ENCODE measurements at regions not wholly inside any gene's neighbourhood (a gene's known extent, or its start where the extent isn't known, plus 50 kb on each side); places are given as distances from the start of the nearest gene placed in this dataset.

- TF ChIP-seq CBFB (CRISPR knock-in tag; IDR thresholded peaks at IDR 0.05; ENCODE audit: low read depth) (no peak), RELA (CRISPR knock-in tag; IDR thresholded peaks at IDR 0.05; ENCODE audit: borderline replicate concordance) (no peak), ZNF423 (CRISPR knock-in tag; IDR thresholded peaks at IDR 0.05) (no peak), JUN (CRISPR knock-in tag; IDR thresholded peaks at IDR 0.05) (no peak), FOXK1 (CRISPR knock-in tag; IDR thresholded peaks at IDR 0.05) (0 out of 2 replicates have a peak, but pooled peaks have one; percentile 19), NR1H2 (CRISPR knock-in tag; IDR thresholded peaks at IDR 0.05) (no peak), SMAD3 (CRISPR knock-in tag; IDR thresholded peaks at IDR 0.05; ENCODE audit: borderline replicate concordance) (no peak), KAT7 (CRISPR knock-in tag; IDR thresholded peaks at IDR 0.05; ENCODE audit: borderline replicate concordance) (peak; percentile 83), ETV6 (CRISPR knock-in tag; IDR thresholded peaks at IDR 0.05) (no peak), ZNF138 (CRISPR knock-in tag; conservative IDR thresholded peaks at IDR 0.05) (no peak), ESRRA (CRISPR knock-in tag; IDR thresholded peaks at IDR 0.05; ENCODE audit: borderline replicate concordance) (0 out of 2 replicates have a peak, but pooled peaks have one; percentile 58), NR2C2 (CRISPR knock-in tag; IDR thresholded peaks at IDR 0.05) (0 out of 2 replicates have a peak, but pooled peaks have one; percentile 31), NFE2L1 (CRISPR knock-in tag; IDR thresholded peaks at IDR 0.05) (no peak), HMGA2 (CRISPR knock-in tag; IDR thresholded peaks at IDR 0.05) (no peak), ATF1 (CRISPR knock-in tag; IDR thresholded peaks at IDR 0.05) (0 out of 2 replicates have a peak, but pooled peaks have one; percentile 40), PRRX2 (CRISPR knock-in tag; IDR thresholded peaks at IDR 0.05) (no peak), AR (CRISPR knock-in tag; IDR thresholded peaks at IDR 0.05) (no peak), ZNF317 (CRISPR knock-in tag; IDR thresholded peaks at IDR 0.05; ENCODE audit: borderline replicate concordance, low read depth) (no peak), OVOL2 (CRISPR knock-in tag; IDR thresholded peaks at IDR 0.05; ENCODE audit: borderline replicate concordance) (no peak), SP1 (CRISPR knock-in tag; conservative IDR thresholded peaks at IDR 0.05) (peak; percentile 74), TEAD1 (CRISPR knock-in tag; IDR thresholded peaks at IDR 0.05) (no peak), RORB (CRISPR knock-in tag; IDR thresholded peaks at IDR 0.05) (no peak), ZNF263 (CRISPR knock-in tag; IDR thresholded peaks at IDR 0.05; ENCODE audit: low read depth) (no peak), ZNF121 (CRISPR knock-in tag; IDR thresholded peaks at IDR 0.05) (no peak), USF1 (CRISPR knock-in tag; IDR thresholded peaks at IDR 0.05) (no peak), ZNF219 (CRISPR knock-in tag; IDR thresholded peaks at IDR 0.05; ENCODE audit: borderline replicate concordance) (no peak), MAX (CRISPR knock-in tag; IDR thresholded peaks at IDR 0.05) (peak; percentile 68; the same call in 1 of the 2 replicates), MYBL2 (CRISPR knock-in tag; IDR thresholded peaks at IDR 0.05) (no peak), PRDM15 (CRISPR knock-in tag; IDR thresholded peaks at IDR 0.05) (no peak), ZNF232 (CRISPR knock-in tag; IDR thresholded peaks at IDR 0.05) (no peak)
- TF ChIP-seq, protein P1, sequence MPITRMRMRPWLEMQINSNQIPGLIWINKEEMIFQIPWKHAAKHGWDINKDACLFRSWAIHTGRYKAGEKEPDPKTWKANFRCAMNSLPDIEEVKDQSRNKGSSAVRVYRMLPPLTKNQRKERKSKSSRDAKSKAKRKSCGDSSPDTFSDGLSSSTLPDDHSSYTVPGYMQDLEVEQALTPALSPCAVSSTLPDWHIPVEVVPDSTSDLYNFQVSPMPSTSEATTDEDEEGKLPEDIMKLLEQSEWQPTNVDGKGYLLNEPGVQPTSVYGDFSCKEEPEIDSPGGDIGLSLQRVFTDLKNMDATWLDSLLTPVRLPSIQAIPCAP (CRISPR knock-in tag; IDR thresholded peaks at IDR 0.05), result no peak
- TF ChIP-seq, protein P2, sequence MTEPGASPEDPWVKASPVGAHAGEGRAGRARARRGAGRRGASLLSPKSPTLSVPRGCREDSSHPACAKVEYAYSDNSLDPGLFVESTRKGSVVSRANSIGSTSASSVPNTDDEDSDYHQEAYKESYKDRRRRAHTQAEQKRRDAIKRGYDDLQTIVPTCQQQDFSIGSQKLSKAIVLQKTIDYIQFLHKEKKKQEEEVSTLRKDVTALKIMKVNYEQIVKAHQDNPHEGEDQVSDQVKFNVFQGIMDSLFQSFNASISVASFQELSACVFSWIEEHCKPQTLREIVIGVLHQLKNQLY (CRISPR knock-in tag; IDR thresholded peaks at IDR 0.05), result no peak
These were observed 134.0 kb upstream of the BARHL2 start (continued) for GRCh38 chr1:90850898-90851710.
